ENCODE measurements at regions not wholly inside any gene's neighbourhood (a gene's known extent, or its start where the extent isn't known, plus 50 kb on each side); places are given as distances from the start of the nearest gene placed in this dataset.
"Not testable (repeated sequence)": the region's sequence is repeated elsewhere in the genome, so short reads cannot be mapped to it uniquely, and the experiment has no call there.

- DNase-seq (ENCODE audit: low read depth) = peak; percentile 48
- in situ Hi-C loops (cut with HindIII; ENCODE audit: low pct_unique_long_range_greater_than_20kb, low sequenced_read_pairs) = not testable (repeated sequence)
Observed at GRCh38 chr2:132304661-132305380, 111.8 kb upstream of the GPR39 start.

- DNase-seq (ENCODE audit: low read depth); in situ Hi-C loops (cut with HindIII; ENCODE audit: low pct_unique_long_range_greater_than_20kb, low sequenced_read_pairs): not testable (repeated sequence)
Observed at GRCh38 chr2:132307613-132308198, 108.9 kb upstream of the GPR39 start.

- DNase-seq (ENCODE audit: low read depth); in situ Hi-C loops (cut with HindIII; ENCODE audit: low pct_unique_long_range_greater_than_20kb, low sequenced_read_pairs): not testable (repeated sequence)
Observed at GRCh38 chr2:132309203-132309602, 107.4 kb upstream of the GPR39 start.

- in situ Hi-C loops (cut with HindIII; ENCODE audit: low pct_unique_long_range_greater_than_20kb, low sequenced_read_pairs); DNase-seq (ENCODE audit: low read depth): not testable (repeated sequence)
Observed at GRCh38 chr2:132315546-132315945, 101.1 kb upstream of the GPR39 start.

- in situ Hi-C loops (cut with HindIII; ENCODE audit: low pct_unique_long_range_greater_than_20kb, low sequenced_read_pairs); DNase-seq (ENCODE audit: low read depth): not testable (repeated sequence)
Observed at GRCh38 chr2:132317026-132317680, 99.5 kb upstream of the GPR39 start.

GRCh38 chr2:132318481-132318880, 98.1 kb upstream of the GPR39 start:
- in situ Hi-C loops (cut with HindIII; ENCODE audit: low pct_unique_long_range_greater_than_20kb, low sequenced_read_pairs); DNase-seq (ENCODE audit: low read depth): not testable (repeated sequence)

GRCh38 chr2:132324005-132324404, 92.6 kb upstream of the GPR39 start:
- DNase-seq (ENCODE audit: low read depth); in situ Hi-C loops (cut with HindIII; ENCODE audit: low pct_unique_long_range_greater_than_20kb, low sequenced_read_pairs): not testable (repeated sequence)

GRCh38 chr2:132332345-132333033, 84.1 kb upstream of the GPR39 start:
- in situ Hi-C loops (cut with HindIII; ENCODE audit: low pct_unique_long_range_greater_than_20kb, low sequenced_read_pairs); DNase-seq (ENCODE audit: low read depth): not testable (repeated sequence)

GRCh38 chr2:132337135-132337534, 79.5 kb upstream of the GPR39 start:
- in situ Hi-C loops (cut with HindIII; ENCODE audit: low pct_unique_long_range_greater_than_20kb, low sequenced_read_pairs); DNase-seq (ENCODE audit: low read depth): not testable (repeated sequence)

- in situ Hi-C loops (cut with HindIII; ENCODE audit: low pct_unique_long_range_greater_than_20kb, low sequenced_read_pairs); DNase-seq (ENCODE audit: low read depth): not testable (repeated sequence)
Observed at GRCh38 chr2:132337844-132338243, 78.8 kb upstream of the GPR39 start.

GRCh38 chr2:132347041-132347780, 69.4 kb upstream of the GPR39 start:
- in situ Hi-C loops (cut with HindIII; ENCODE audit: low pct_unique_long_range_greater_than_20kb, low sequenced_read_pairs) = not testable (repeated sequence)
- DNase-seq (ENCODE audit: low read depth) = peak; percentile 88

- peak; percentile 18 for DNase-seq (ENCODE audit: low read depth)
- in situ Hi-C loops (cut with HindIII; ENCODE audit: low pct_unique_long_range_greater_than_20kb, low sequenced_read_pairs) = not testable (repeated sequence)
Observed at GRCh38 chr2:132349092-132349687, 67.4 kb upstream of the GPR39 start.

- DNase-seq (ENCODE audit: low read depth); in situ Hi-C loops (cut with HindIII; ENCODE audit: low pct_unique_long_range_greater_than_20kb, low sequenced_read_pairs): not testable (repeated sequence)
Observed at GRCh38 chr2:132351668-132352067, 64.9 kb upstream of the GPR39 start.

- DNase-seq (ENCODE audit: low read depth) = peak; percentile 85
- in situ Hi-C loops (cut with HindIII; ENCODE audit: low pct_unique_long_range_greater_than_20kb, low sequenced_read_pairs) = not testable (repeated sequence)
Observed at GRCh38 chr2:132352481-132353001, 64.1 kb upstream of the GPR39 start.

GRCh38 chr2:132353380-132353779, 63.2 kb upstream of the GPR39 start:
- in situ Hi-C loops (cut with HindIII; ENCODE audit: low pct_unique_long_range_greater_than_20kb, low sequenced_read_pairs) = not testable (repeated sequence)
- peak; percentile 75 for DNase-seq (ENCODE audit: low read depth)

- DNase-seq (ENCODE audit: low read depth); in situ Hi-C loops (cut with HindIII; ENCODE audit: low pct_unique_long_range_greater_than_20kb, low sequenced_read_pairs): not testable (repeated sequence)
Observed at GRCh38 chr2:132360964-132361363, 55.6 kb upstream of the GPR39 start.

- in situ Hi-C loops (cut with HindIII; ENCODE audit: low pct_unique_long_range_greater_than_20kb, low sequenced_read_pairs); DNase-seq (ENCODE audit: low read depth): not testable (repeated sequence)
Observed at GRCh38 chr2:132361498-132361897, 55.1 kb upstream of the GPR39 start.

Measured in Caki2 (cell line).